WERI-Rb-1 (cell line): ENCODE measurements at regions not wholly inside any gene's neighbourhood (a gene's known extent, or its start where the extent isn't known, plus 50 kb on each side); places are given as distances from the start of the nearest gene placed in this dataset.

ENCODE experiments used
- DNase-seq: peaks from one replicate; pipeline ENCODE4 v3.0.0-alpha.2; 2020
- H3K27ac ChIP-seq: fragments of 250-450 bp; sonication (Bioruptor Pico); 2 replicates; pipeline ENCODE4 v1.5.1; 2020; ENCODE audit warnings: mild to moderate bottlenecking, moderate library complexity
- H3K27me3 ChIP-seq: fragments of 250-450 bp; sonication (Bioruptor Pico); 2 replicates; pipeline ENCODE4 v1.5.1; 2021; ENCODE audit warnings: mild to moderate bottlenecking, low read depth, moderate library complexity; ENCODE audit not compliant: insufficient read depth, severe bottlenecking
- H3K36me3 ChIP-seq: fragments of 250-450 bp; sonication (Bioruptor Pico); 2 replicates; pipeline ENCODE4 v1.5.1; 2020; ENCODE audit warnings: mild to moderate bottlenecking, moderate library complexity
- H3K4me3 ChIP-seq: 2 replicates; pipeline ENCODE4 v1.5.1; 2011; ENCODE audit warnings: low read depth, mild to moderate bottlenecking, control low read depth, low read length
- H3K9me3 ChIP-seq: fragments of 250-450 bp; sonication (Bioruptor Pico); 2 replicates; pipeline ENCODE4 v1.5.1; 2021; ENCODE audit warnings: mild to moderate bottlenecking, moderate library complexity; ENCODE audit not compliant: severe bottlenecking
- CTCF ChIP-seq: IDR thresholded peaks from 2 replicates; pipeline ENCODE4 v1.5.1; 2011; ENCODE audit warnings: low read depth, mild to moderate bottlenecking, control low read depth, inconsistent platforms, low read length

GRCh38 chrX:51798701-51799100 is 55.5 kb downstream of the GSPT2 start:
- peaks cover 61% of the 10 kb centered on the region for H3K27me3 ChIP-seq
- no peak for TF ChIP-seq CTCF
- no peaks in the 10 kb centered on the region for H3K36me3 ChIP-seq
- no peak for DNase-seq
- H3K4me3 ChIP-seq, result no peak overlapping the region
- H3K27ac ChIP-seq, result no peak overlapping the region
- no peaks in the 10 kb centered on the region for H3K9me3 ChIP-seq

GRCh38 chrX:51802917-51803688 is 59.9 kb downstream of the GSPT2 start:
- Histone ChIP-seq H3K9me3 (no peaks in the 10 kb centered on the region), H3K27ac (no peak overlapping the region), H3K4me3 (peak overlapping the region; percentile 17), H3K36me3 (no peaks in the 10 kb centered on the region), H3K27me3 (peaks cover 40% of the 10 kb centered on the region)
- TF ChIP-seq CTCF, result no peak
- DNase-seq, result peak; percentile 13

GRCh38 chrX:51803833-51804232 is 60.6 kb downstream of the GSPT2 start:
- H3K9me3 ChIP-seq, result no peaks in the 10 kb centered on the region
- no peaks in the 10 kb centered on the region for H3K36me3 ChIP-seq
- DNase-seq, result no peak
- peaks cover 36% of the 10 kb centered on the region for H3K27me3 ChIP-seq
- H3K27ac ChIP-seq, result no peak overlapping the region
- no peak overlapping the region for H3K4me3 ChIP-seq
- TF ChIP-seq CTCF, result no peak

- Histone ChIP-seq H3K27ac (no peak overlapping the region), H3K4me3 (no peak overlapping the region), H3K9me3 (no peaks in the 10 kb centered on the region), H3K27me3 (peaks cover 36% of the 10 kb centered on the region), H3K36me3 (no peaks in the 10 kb centered on the region)
- TF ChIP-seq CTCF, result 0 out of 2 replicates have a peak, but pooled peaks have one; percentile 16
- DNase-seq, result no peak
Observed at GRCh38 chrX:51804741-51805140, 61.5 kb downstream of the GSPT2 start.

GRCh38 chrX:51813886-51814460 is 70.7 kb downstream of the GSPT2 start:
- no peak for TF ChIP-seq CTCF
- no peak overlapping the region for H3K27ac ChIP-seq
- H3K9me3 ChIP-seq, result no peaks in the 10 kb centered on the region
- H3K36me3 ChIP-seq, result no peaks in the 10 kb centered on the region
- DNase-seq, result no peak
- no peak overlapping the region for H3K4me3 ChIP-seq
- H3K27me3 ChIP-seq, result peaks cover 16% of the 10 kb centered on the region

GRCh38 chrX:51824061-51824460 is 69.4 kb upstream of the MAGED1 start:
- H3K9me3 ChIP-seq, result no peaks in the 10 kb centered on the region

More at GRCh38 chrX:51824061-51824460, 69.4 kb upstream of the MAGED1 start:
- peaks cover 4% of the 10 kb centered on the region for H3K27me3 ChIP-seq
- H3K36me3 ChIP-seq, result no peaks in the 10 kb centered on the region
- H3K4me3 ChIP-seq, result no peak overlapping the region
- no peak for DNase-seq
- no peak overlapping the region for H3K27ac ChIP-seq
- TF ChIP-seq CTCF, result no peak
